ENCODE measurements at regions not wholly inside any gene's neighbourhood (a gene's known extent, or its start where the extent isn't known, plus 50 kb on each side); places are given as distances from the start of the nearest gene placed in this dataset.

DNA sequence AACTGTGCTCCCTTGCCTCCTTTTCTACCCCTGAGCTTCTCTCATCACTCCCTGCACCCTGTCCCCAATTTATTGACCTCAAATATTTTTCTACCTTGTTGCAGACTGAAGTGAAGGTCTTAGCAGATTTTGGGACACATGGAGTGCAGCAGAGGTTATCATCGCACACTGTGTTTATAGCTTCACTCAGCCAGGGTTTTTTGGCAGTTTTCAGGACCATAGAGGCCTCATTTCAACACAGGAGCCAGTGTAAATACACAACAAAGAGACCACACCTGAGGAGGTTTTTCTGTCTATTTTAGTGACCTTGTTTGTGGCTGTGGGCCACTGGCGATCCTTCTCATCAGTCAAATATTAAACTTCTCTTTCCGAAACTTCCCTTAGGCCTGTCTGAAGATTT, 457.1 kb downstream of the SPRY1 start:
- no peak for DNase-seq

DNA sequence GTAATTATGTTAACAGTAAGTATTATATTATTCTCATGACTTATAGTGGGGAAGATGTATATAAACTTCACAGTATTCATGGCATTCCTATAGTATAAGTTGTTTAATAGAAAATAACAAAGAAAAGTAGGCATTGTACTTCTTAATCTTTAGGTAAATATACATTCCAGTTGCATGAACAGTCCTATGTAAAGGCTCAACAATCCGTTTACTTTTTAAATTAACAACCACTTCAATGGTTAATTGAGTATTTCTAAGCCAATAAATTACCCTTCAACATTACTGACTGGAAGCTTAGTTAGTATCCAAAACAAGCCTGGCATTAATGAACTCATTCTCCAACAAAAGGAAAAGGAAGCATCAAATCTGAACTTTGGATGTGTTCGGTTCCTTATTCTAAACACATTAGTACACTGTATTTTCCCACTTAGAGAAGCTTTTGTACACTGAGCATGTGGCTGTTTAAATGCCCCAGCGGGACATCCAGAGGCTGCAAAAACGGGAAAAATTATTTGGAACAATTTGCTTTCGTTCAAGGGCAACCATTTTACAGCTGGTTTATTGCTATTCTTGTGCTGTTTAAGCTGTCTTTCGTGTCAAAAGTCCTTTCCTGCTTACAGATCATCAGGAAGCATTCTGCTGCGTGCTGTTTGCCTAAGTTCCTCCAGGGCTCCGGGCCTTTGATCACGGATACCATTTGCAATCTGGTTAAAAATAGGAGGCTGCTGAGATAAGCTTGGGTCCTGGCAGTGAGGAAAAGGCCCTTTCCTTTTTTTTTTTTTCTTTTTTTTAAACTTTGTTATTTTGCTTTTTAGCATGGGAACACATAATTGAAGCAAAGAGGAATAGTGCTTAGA, 460.3 kb downstream of the SPRY1 start:
- peak; percentile 40 for DNase-seq

DNA sequence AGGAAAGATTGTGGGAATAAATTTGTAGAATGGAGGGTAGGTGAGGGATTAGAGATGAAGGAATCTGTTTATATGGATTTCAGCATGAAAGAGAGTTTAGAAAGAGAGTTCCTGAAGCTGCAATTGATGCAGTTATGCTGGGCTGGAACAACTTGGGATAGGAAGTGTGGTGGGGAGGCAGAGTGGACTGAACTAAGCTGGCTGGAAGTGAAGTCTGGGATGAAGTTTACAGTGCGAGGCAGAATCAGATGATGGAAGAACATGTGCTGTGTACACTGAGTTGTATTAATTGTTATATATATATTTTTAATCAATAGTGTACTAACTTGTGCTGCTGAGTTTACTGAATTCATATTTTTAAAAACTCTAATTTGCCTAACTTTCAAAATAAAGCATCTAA, 461.9 kb downstream of the SPRY1 start:
- no peak for DNase-seq

DNA sequence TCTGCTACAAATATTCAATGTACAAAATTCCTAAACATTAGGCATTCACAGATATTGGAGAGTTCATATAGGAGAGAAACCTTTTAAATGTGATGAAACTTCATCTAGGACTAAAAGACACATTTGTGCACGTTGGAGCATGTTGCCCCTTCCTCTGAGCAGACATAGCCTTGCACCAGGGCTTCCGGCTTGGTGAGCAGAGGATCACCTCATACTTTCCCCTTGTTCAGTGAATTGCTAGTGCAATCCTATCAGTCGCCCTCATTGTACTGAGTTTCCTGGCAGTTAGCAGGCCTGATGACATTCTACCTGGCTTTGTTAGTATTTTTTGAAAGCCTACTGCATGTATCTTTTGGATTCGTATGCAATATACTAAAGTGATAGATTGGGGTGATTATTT, 466.2 kb downstream of the SPRY1 start:
- DNase-seq: no peak

DNA sequence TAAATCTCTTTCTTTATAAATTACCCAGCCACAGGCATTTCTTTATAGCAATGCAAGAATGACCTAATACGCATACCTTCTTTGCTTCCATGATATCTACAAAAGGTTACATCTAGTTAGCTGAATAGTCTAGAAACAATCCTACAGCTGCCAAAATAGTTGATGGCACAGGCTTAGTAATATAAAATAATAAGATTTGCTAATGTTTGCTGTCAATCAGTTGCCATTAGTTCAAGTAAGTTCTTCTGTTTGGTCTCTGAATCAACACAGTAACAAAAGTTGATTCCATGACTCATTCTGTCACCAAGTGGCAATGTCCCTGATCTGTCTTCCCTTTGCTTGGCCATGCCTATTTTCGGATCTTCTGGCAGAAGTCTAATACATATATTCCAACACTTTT, 470.2 kb downstream of the SPRY1 start:
- no peak for DNase-seq

DNA sequence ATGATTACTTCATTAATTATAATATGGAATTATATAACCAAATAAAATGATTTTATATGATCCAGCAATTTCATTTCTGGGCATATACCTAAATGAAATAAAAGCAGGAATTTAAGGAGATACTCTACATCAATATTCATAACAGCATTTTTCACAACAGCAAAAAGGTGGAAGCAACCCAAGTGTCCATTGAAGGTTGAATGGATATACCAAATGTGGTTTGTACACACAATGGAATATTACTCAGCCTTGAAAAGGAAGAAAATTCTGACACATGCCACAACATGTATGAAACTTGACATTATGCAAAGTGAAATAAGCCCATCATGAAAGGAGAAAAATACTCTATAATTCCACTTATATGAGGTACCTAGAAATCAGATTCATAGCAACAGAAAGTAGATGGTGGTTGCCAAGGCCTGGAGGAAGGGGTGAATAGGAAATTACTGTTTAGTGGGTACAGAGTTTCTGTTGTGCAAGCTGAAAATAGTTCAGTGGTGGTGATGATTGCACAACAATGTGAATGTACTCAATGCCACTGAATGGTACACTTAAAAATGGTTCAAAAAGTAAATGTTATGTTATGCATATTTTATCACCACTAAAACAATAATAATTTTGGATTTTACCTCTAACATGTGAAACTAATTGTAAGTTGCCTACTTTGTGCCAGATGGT, 471.5 kb downstream of the SPRY1 start:
- DNase-seq: no peak

DNA sequence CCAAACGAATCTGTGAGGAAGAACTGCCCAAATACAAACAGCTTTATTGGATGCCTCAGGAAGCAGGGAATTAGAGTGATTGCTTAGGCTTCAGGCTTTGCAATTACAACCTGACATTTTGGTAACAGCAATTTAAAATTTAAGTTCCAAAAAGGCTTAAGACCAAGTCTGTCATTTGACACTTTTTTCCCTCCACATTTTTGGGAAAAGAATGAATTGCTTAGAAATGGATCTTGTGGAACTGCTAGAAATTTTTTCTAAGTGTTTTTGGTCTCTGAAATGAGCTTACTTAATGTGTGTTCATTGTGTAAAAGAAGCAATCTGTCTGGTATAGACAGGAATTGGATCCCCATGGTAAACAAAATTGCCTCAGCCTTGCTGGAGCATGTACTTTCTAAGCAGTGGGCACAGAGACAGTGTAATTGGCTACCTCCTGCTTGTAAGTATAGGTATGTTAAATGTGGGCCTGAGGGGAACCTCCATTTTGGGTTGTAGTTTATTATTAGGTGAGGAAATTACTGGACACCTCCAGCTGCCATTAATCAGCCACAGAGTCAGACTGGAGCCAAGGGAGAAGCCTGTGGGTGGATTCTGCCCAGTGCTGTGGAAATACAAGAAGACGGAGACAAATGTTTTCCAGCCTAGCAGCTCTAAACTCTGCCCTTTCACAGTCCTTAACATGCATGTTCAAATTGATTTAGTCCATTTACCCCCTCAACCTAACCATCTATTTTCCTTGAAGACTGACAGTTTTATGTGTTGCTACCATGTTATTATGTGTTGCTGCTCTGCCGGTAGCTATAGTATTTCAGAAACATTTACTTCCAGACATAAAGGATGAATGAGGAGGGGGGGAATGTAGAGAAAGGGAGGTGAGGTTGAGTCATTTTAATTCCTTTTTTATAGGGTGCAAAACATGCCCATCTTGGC, 473.0 kb downstream of the SPRY1 start:
- peak; percentile 55 for DNase-seq

DNA sequence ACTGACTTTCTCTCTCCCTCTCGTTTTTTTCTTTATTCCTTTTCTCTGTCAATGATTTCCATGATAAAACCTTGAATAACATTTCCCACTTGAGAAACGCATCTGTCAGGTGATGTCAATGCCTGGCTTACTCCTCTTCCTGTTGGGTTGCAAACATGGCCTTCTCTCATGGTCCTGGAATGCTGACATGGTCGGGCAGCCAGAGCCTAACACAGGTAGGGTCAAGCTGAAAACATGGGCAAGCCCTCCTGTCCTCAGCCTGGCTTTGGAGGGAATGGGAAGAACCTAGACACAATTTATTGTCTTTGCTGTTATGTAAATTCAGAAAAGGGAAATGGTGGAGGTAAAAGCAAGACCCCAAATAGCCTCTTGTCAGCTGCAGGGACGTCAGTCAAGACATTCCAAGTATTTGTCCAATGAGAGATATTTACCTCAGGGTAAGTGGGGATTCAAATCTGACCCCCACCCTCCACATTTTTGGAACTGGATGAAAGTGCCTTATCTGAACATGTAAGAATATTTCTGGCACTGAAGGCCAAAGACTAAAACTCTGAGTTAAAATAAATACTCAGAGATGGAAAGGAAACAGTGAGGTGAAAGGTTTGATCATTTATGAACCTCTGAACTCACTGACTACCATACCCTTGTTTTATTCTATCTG, 473.8 kb downstream of the SPRY1 start:
- no peak for DNase-seq

DNA sequence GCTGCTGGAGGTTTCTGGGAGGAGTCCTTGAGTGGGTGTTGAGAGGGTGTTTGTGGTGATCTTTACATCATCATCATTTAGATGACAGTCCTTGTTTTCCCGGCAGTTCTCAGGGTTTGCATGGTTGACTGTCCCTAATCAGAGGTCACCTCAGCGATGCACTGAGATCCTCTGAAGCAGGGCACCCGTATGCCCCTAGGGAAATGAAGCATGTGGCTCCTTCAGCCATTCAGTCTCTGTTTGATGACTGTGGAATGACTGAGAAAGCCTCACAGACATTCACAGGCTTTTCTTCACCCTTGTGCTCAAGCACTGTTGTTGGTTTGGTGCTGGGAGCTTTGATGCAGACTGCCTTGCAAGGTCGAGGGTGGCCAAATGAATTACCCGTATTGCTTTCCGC, 474.7 kb downstream of the SPRY1 start:
- no peak for DNase-seq

DNA sequence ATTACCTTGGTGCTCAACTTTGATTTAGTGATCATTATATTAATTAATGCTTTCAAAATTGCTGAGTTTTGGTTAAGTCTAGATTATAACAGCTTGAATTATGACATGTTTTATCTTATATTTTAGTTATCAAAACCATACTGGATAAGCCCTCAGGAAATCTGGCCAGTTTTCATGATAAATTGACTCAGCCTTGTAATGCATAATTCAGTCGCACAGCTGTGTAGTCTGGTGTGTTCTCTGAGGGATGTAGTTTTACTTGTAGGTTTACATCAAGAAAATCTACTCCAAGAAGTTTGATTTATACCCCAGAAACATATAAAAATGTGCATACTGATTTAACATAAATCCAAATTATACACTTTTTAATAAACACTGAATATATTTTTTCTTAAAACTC, 477.5 kb downstream of the SPRY1 start:
- DNase-seq: peak; percentile 30

DNA sequence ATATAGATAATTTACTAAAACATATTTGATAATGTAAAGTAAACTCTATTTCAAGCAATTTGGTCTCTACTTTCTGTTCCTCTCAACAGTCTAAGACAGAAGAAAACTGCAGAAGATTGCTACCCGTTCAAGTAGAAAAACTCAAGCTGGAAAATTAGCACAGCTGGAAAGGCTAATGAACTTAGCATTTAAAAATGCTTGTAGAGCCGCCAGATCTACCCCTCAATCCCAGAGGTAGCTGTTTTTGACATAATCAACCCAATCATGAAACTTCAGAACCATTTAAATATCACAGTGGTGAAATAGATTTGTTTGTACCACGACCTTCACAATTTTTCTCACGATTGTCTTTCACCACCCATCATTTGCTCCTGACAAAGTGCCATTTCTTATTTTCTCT, 479.5 kb downstream of the SPRY1 start:
- no peak for DNase-seq

DNA sequence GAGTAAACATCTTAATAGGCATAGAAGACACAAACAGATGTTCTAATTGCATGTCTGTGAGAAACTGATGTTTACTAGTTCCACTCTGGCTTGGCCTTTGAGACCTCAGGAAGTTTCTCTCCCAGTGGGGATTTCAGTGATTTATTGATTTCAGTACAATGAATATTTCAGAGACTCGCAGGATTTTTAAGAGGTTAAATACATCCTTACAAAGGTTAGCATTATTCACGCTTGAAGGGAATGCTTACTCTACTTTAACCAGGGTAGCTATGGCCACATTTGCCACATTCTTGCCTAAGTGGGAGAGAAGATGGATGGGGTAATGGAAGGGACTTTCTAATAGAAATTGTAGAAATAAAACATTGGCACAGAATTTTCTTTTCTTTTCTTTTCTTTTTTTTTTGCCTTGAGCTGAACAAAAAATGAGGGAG, 480.1 kb downstream of the SPRY1 start:
- DNase-seq: no peak

DNA sequence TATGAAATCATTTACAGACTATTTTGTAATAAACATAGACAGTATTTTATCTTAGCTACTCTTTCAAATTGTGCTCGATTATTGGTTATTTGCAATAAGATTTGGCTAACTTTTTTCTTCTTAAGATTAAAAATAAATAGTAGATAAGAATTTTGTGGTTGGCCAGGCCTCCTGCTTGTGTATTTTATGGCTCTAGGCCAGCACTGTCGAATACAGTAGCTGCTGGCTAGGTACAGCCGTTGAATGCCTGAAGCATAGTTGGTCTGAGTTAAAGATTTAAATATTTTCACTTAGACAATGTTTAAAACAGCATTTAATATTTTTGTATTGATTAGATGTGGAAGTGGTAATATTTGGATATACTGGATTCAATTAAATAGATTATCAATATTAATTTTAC, 481.0 kb downstream of the SPRY1 start:
- no peak for DNase-seq

DNA sequence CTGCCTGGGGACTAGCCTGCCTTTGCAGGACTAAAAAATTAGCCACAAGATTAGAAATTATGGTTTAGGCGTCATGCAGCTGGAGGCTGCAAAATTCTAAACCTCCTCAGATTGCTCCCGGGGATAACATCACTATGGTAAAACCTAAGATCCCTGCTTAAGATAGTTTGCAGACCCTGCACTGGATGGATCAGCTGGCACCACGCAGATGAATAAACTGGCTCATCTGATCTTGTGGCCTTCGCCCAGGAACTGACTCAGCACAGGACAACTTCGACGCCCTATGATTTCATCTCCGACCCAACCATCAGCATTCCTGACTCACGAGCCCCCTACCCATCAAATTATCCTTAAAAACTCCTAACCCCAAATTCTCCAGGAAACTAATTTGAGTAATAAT, 482.4 kb downstream of the SPRY1 start:
- no peak for DNase-seq

DNA sequence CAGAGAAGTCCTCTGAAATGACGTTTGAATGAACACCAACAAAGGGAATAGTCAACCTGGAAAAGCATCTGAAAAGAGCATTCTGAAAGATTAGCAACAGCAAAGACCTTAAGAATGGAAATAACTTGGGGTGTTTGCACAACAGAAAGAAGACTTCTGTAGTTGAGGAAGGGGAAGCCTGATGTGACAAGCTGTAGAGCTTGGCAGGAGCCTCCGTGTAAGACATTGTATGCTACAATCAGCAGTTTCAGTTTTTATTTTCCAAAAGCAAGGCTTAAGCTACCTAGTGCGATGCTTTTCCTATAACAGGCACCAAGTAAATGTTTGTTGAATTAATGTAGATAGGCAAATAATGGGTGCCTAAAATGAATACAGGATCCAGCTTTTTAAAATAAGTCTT, 484.0 kb downstream of the SPRY1 start:
- DNase-seq: no peak

DNA sequence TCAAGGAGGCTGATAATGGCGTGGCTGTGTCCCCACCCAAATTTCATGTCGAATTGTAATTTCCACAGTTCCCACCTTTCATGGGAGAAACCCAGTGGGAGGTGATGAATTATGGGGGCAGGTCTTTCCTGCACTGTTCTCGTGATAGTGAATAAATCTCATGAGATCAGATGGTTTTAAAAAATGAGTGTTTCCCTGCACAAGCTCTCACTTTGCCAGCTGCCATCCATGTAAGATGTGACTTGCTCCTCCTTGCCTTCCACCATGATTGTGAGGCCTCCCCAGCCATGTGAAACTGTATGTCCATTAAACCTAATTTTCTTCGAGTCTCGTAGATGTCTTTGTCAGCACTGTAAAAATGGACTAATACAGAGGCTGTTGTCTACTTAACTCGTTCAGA, 488.3 kb downstream of the SPRY1 start:
- DNase-seq: no peak

DNA sequence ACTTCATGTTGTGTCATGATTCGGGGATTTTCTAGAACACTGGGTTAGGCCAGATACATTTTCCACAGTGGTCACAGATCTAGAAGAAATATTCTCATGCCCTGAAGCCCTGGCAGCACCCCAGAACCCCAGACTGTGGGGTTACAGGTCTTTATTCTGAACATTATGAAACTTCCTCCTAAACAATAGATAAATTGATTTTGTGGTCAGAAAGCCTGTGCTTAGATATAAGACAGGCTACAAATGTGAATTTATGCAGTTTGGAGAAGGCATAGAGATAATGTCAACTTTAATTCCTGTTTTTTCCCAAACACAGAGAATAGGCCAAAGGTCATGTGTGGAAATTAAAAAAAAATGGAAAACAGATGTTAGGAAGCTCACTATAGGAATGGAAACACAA, 492.9 kb downstream of the SPRY1 start:
- DNase-seq: no peak

DNA sequence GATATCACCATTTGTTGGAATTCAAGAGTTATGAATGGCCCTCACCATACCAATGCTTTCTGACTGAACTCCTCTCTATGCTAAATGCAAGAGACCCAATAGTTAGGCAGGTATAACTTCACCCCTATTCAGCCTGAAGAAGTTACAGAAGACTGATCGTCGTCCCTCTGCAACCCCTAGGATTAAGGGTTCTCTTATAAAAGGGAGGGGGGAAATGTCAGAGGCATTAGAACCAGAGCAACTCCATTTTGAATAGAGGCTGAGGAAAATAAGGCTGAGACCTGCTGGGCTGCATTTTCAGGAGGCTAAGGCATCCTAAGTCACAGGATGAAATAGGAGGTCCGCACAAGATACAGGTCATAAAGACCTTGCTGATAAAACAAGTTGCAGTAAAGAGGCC, 494.3 kb downstream of the SPRY1 start:
- DNase-seq: no peak

DNA sequence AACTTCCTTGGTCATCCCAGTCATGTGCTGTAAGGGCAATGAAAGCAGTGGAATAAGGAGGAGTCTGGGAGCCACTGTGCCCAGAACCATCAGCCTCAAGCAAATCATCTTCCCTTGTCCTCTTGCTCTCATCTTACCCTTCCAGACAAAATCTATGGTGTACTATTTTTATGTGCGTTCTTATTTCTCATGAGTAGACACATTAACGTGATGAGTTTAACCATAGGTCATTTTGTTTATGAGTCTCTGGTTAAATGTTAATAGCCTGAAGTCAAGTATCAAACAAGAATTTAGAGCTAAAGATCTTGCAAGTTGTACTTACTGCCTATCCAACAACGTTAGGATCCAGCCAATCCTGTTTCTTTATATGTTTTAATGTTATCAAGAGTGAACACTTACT, 495.3 kb downstream of the SPRY1 start:
- DNase-seq: no peak

DNA sequence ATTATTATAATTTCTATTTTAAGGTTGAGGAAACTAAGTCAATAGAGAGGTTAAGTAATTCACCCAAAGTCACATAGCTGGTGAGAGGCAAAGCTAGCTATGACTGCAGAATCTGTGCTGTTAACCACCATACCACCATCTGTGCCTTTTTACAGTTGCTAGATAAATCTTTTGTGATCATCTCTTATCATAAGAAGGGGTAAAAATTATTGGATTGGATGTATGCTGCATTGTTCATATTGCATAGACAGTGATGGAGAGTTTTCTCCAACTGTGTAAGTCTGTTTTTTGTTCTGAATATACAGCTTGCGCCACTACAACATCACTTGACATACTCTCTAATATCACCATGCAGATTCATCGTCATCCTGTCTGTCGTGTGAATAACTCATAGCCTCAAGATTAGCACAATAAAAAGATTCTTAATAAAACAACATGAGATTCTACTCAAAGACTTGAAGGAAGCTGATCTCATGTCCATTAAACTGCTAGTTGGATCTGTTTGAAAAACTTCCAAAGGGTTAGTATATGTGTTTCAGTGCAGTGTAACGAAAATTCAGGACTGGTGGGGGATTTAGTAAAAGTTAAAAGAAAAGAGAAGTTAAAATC, 495.9 kb downstream of the SPRY1 start:
- DNase-seq: no peak

DNA sequence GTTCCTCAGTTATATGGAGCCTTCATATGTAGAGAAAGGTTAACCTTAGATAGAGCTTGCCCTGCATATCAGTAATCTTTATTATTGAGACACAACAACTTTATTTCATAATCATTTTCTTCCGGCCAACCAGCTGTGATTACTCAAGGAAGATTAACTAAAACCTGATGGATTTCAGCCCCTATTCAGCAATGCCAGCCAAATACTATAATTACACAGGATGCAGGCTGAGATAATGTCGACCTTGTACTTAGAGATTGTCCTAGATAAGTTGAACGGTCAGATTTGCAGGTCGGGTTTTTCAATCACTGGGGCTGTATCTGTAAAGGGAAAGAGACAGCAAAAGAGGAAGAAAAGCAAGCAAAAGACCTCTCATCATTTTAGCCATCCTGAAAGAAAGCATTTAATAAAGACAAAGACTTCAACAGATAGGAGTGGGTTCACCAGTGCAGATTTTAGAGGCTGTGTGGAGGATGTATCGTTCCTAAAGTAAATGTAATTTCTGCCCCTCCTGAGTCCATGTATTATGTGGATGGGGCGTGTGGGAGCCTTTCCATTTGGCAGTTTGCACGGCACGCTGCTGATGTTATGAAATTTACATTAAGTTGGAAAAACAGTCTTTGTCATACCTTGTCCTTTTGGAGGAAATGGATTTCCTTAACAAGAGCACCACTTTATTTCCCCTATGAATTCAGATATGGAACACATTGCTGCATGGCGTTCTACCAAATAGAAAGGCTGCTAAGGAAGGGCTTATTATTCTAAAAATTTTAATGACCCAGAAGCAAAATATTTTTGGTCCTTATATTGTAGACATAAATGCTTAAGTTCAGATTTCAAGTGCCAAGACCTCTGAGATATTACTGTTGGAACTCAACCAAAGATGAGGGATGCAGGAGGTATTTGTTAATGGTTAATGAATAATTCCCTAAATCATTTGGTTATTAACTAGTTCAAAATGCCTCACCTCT, 496.7 kb downstream of the SPRY1 start:
- DNase-seq: peak; percentile 73
